HG03280 (cell line): ENCODE measurements at regions not wholly inside any gene's neighbourhood (a gene's known extent, or its start where the extent isn't known, plus 50 kb on each side); places are given as distances from the start of the nearest gene placed in this dataset.

Experiments used
- ATAC-seq: cut with Tn5 transposase; IDR thresholded peaks from one replicate; pipeline ENCODE4 v1.9.1; 2021; ENCODE audit warnings: mild to moderate bottlenecking, moderate library complexity; ENCODE audit not compliant: unreplicated experiment

DNA sequence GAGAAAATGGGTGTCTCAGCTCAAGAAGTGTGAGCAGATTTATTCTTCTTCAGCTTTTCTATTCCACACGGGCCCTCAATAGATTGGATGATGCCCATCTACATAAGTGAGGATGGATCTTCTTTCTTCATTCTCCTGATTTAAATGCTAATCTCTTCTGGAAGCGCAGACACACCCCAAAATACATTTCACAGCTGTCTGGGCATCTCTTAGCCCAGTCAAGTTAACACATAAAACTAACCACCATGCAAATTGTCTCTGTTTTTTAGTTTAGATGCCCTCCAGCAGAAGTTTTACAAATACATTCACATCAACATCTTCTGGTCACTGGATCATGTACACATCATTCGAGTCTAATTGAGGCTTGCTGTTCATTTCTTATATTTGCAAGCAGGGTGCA is 249.0 kb upstream of the VCX3A start:
- ATAC-seq = no peak

DNA sequence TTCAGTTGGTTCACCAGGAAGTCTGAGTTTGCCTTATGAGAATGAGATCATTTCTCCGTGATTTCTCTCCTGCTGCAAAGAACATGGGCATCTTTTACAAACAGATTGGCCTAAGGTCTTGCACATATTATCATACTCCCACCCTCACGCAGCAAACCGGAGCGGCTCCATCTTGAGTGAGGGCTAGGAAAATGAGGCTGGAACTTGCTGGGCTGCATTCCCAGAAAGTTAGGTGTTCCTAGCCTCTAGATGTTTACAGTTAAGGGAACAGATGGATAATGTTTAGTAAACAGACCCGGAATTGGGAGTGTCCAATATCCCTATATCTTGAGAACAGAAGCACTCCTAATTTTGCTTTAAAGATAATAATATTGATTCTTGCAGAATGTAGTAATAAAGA is 247.9 kb upstream of the VCX3A start:
- no peak for ATAC-seq

DNA sequence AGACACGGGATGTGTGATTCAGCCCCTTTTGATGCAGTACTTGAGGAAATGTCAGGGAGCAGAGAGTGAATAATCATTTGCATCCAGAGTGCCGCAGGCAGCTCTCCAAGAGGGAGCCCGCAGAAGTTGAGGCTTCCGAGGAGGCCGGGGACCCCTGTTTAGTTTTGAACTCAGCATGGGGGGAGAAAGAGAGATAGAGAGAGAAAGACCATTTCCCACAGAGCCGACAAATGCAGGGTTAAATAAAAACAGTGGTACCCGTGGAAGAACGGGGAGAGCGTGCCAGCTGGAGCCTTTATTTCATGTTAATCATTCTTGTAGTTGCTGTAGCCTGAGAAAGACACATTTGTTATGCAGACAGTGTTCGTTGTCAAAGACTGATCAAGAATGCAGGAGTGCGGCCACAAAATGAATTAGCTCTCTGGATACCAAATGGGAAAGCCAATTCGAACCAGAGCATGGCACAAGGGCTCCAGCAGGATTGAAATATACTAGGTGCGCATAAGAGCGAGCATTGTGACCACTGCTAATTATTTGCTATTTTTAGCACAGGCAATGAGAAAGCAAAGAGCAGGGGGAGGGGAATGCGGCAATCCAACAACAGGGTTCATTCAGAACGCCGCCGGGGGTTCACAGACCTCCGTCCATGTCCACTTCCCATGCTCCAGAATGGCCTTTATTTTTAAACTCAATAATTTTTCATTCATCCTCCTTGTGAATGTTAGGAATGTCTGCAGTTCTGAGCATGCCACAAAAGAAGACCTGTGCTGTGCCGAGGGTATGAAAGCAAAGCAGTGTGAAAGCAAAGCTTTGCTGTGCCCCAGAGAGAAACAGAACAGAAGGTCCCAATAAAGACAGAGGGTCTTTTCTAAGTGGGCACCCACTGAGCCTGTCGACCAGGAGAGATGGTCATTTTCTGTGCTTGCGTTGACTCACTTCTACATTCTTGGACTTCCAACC is 243.9 kb upstream of the VCX3A start:
- ATAC-seq = no peak

DNA sequence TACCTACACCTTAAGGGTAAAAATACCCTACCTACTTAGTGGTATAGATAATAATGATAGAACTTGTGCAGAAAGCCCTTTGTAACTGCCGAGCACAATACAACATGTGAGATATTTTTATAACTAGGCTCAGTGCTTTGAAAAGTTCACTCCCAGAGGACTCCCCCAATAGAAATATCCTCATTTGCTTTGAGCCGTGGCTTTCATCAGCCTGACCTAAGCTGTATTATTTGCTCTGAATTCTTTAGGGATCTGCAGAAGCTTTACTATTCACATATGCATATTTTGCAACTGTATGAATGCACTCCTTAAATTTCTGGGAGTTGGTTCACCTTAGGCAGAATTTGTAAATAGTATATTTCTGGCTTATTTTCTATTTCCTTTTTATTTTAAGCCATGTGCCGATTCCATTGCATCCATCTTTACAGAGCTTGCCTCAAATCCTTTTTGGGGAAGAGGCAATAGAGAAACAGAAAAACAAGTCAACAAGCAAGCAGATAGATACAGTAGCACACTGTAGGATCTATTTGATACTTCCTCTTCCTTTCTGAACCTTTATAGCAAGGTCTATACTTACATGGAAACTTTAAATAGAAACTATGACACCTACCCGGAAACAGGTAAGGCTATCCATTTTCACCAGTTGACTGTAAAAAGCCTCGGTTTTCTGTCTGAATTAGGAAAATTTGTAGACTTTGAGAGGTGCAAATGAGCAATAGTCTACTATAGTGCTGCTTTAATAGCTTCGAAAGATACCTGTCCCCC is 242.5 kb upstream of the VCX3A start:
- ATAC-seq = peak; percentile 89

DNA sequence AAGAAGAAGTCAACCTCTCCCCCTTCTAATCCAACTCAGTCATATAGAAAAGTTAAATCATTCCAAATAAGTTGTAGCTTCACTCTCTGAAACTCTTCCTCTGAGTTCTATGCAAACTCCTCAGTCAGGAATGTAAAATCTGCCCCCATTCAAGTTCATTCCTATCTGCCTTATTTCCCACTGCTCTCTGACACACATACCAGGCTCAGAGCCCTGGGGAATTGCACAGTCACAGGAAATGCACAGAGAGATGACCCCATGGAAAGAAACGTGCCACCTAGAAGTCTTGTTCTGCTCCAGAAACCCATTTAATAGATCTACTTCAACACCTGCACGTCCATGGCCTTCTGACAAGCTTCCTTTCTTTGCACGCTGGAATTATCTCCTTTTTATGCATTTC is 236.0 kb upstream of the VCX3A start:
- no peak for ATAC-seq

DNA sequence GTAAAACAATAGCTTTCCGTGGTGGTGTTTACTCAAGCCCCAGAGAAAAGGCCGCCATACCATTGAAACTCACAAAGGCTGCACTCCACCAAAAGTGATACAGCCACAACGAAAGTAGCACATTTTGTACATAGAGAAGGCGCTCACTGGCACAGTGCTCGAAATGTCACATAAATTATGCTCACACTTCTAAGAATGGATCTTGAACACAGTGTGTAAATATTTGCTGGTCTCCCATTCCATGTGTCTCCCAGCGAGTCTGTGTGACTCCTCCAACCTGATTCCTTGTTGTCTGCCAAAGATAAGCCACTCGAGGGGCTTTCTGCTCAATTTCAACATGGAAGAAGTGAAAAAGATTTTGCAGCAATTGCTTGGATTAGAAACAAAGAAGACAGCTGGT is 234.0 kb upstream of the VCX3A start:
- ATAC-seq = no peak

DNA sequence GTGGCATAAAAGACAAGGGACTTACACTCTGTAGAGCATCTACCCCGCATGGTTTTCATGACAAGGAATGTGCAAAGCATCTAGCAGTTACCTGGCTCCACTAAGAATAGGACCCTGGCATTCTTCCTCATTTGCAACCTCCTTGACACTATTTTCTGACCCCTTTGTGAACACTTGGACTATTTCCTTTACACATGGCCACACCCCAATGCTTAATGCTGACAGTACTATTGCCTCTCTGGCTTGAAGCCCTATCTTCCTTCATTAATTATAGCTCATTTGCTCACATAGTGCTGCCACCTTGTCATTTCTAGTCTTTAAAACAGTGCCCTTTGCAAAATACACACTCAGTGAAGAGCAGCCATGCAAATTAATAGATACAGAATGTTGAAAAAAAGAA is 226.3 kb upstream of the VCX3A start:
- no peak for ATAC-seq

DNA sequence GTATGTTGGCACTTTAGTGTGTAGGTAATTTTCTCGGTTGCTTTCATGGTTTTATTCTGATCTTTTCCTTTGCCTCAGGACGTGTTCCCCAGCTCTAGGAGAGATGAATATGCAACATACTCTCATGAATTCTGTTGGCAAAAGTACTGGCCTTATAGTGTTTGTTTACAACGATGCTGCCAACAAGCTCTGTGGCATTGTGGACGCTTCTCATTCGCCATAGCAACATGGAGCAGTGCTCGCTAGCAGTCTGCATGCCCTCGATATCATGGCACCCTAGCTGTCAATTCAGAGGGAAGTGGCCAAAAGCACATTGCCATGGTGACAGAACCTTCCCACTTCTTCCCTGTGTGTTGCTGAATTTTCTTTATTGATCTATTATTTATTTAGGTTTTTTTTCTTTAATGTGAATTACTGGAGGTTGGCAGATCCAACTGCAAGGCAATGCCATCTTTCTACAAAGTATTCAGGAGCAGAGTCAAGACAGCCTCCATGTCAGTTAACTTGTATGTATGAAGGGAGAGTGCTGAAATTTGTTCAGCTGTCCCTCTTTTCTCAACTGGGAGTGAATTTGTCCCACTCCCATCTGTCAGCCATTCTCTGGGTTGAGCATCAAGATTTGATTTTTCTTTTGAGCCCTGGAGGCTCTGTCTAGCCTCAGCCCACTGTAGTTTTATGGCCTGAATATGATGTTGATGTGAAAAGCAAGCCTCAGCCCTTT is 224.9 kb upstream of the VCX3A start:
- no peak for ATAC-seq

DNA sequence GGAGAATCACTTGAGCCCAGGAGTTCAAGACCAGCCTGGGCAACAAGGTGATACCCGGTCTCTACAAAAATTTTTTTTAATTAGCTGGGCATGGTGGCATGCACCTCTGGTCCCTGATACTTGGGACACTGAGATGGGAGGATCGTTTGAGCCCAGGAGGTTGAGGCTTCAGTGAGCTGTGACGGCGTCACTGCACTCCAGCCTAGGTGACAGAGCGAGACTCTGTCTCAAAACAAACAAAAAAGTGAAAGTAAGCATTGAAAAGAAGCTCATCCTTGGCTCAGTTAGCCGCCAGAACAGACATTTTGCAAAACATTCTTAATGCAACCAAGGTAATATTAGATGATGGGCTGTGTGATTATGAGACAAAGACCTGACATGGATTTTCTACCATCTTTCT is 223.3 kb upstream of the VCX3A start:
- ATAC-seq = no peak

DNA sequence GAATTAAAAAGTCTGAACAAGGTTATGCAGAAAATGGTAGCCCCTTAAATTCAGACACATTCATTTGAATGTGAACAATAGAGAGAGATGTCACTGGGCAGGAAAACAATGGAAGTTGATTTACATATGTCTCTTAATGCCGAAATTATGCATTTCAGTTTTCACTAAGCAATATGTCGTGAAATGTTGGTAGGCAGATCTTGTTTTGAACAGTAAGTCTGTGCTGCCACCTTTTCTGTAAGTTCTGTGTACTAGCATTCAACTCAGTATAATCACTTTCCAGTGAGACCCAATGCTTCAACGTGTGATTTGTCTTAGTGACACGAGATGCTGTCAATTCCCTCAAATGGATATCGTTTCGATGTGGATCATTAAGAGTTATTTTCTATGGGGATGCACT is 222.7 kb upstream of the VCX3A start:
- ATAC-seq = no peak

DNA sequence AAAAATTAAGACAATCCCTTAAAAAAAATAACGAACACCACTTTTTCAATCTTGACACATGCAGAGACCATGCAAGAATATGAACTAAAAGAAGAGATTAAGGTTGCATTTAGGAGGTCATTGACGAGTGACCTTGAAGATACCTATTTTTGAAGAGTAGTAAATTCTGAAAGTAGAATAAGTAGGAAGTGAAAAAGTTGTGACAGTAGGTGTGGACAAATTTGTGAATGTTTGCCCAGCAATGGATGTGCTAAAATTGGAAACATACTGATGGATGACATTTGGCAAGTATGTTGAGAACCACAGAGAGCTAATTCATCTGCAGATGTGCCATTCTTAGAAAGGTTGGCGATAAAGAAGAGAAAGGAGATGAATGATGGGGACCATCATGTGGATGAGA is 213.7 kb upstream of the VCX3A start:
- ATAC-seq = no peak

DNA sequence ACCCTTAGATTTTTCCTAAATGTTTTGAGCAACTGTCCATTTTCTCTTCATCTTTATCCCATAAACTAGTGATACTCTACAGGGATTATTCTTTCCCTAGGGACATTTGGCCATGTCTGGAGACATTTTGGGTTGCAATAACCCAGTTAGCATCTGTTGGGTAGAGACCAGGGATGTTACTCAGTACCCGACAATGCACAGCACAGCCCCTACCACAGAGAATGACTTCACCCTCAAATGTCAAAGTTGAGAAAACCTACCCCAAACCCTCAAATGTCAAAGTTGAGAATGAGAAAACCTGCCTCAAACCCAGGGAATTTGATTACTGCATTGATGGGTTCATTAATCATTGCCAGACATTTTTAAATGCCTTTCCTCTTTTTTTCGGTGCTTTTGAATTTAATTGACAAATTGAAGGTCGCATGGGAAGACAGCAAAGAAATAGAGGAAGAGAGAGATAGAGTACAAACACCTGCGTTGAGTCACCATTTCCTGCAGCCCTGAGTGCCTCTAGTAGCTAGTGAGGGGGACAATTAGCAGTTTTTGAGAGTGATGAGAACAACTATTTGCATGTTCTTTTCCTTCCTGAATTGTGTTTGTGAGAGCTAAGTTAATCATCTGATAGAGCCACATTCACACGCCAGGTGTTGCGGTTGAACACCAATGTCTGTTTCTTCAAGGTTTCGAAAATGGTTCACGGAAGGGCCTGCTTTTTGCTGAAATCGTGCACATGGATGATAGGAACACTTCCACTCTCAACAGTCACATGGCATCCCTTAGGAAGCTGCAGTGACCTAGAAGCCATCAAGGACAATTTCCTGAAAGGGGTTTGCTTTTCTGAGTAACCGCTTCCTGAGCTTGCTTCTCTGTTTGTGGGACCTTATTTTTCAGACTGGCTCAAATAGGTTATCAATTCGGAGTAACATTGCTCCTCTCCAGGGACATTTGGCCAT is 203.9 kb upstream of the VCX3A start:
- peak; percentile 96 for ATAC-seq

DNA sequence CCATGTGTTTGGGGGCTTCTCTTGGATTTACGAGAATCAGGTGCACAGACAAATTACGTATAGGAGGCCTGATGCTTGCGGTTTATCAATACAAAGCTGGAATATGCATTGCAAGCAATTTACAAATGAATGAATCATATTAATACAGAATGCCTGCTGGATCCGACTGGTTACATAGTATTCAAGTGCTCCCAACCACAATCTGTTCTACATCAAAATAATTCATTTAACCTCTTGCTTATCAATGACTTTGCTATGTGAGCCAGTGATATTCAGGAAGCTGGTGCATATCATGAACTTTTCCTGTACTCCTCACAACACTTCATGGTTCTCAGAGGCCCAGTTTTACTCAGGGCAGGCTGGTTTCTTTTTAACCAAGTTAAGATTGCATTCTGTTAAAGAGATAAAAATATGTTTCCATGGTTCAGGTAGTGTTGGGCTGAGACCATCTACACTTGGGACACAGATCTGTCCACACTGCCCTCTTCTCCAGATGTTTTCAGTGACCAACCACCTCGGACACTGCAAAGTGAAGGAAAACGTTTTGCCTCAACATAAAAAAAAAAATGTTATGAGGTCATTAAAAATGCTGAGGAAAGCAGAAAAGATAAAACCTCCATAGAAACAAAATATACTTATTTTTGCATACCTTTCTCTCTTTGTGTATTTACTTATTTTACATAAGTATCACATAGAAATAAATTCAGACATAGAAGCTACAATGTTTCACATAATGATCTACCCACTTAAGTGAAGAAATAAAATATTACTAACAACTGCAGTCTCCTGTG is 200.1 kb upstream of the VCX3A start:
- no peak for ATAC-seq

DNA sequence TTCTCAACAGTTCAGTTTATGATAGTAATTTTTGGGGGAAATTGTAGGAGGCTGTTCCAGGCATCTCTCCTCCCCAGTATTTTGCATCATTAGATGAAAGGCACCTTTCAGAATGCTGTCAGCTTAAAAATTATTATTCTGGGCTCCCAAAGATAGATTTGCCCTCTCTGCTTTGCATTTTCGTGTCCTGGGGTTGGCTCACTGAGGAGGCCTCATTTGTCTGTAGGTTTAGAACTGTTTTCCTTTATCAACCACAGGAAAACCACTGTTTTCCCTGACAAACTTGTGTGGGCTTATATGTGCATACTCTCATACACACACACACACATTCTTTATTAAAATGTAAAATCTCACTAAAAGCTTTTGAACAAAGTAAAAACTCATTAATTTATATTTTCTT is 197.2 kb upstream of the VCX3A start:
- no peak for ATAC-seq

DNA sequence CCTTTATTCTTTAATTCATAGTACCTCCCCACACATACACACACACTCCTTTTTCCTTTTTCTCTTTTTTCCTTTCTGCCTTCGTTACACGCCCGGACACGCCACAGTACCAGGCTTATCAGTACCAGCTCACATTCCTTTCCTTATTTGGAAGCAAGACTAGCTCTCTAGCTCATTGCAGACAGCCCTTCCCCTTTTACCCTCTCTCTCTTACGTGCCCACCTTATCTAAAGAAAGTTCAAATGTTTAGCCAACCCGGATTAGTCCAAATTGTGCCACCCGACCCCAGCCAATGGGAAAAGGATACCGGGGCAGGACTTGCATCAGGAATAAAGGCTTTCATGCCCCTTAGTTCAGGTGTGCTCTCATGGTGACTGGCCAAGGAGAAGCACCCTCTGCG is 194.7 kb upstream of the VCX3A start:
- no peak for ATAC-seq

DNA sequence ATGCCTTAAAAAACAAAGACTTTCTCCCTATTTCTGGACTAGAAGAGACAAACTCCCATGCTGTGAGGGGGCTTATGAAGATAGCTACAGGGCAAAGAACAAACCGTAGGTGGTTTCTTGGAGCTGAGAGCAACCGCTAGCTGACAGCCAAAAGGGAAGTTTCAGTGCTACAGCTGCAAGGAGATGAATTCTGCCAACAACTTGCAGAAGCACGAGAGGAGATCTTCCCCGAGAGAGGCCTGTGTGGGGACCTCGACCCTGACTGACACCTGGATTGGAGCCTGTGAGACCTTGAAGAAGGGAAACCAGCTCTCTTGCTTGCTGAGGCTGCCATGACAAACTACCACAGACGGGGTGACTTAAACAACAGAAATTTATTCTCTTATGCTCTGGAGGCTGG is 183.8 kb upstream of the VCX3A start:
- ATAC-seq = no peak

DNA sequence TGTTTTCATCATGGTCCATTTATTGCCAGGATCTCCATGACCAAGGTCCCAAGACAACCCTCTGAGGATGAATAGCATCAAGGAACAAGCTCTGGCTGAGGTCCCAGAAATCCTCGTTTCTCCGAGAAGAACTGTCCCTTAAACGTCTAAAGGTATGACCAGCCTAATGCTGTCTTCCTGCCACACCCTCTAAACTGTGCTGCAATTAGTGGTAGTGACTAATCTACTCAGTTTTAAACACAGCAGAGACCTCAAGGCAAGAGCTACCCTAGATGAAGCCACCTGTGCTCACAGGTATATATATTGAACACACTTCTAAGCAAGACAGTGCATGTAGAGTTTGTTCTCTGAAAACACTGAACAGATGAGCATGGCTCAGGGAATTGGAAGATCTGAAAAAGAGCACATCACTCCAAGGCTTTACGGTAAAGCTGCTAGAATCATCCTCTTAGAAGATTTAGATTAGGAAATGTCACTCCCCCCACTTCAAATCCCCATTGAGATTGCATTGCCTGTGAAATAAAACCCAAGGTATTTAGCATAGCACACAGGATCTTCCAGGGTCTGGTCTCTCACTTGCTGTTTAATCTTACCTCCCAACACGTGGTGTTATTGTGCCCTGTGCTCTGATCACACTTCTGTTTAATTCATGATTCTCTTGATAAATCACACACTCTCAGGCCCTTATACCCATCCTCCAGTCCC is 173.9 kb upstream of the VCX3A start:
- ATAC-seq = no peak

DNA sequence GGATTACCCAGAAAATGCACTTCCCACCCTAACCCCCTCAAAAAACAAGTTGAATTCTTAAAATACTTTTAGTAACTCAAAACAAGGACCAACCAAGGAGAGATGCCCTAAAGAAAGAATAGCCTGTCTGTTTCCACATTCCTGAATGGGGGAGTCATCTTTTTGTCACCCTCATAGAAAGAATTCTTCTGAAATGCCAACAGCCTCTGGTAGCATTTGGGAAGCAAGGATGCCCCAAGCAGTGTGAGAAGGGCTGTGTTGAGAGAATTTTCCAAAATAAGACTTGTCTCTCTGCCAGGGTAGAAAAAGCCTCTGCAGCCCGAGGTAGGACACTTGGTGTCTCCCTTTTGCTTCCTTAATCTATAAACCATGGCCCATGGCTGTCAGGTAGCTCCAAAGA is 173.1 kb upstream of the VCX3A start:
- no peak for ATAC-seq

DNA sequence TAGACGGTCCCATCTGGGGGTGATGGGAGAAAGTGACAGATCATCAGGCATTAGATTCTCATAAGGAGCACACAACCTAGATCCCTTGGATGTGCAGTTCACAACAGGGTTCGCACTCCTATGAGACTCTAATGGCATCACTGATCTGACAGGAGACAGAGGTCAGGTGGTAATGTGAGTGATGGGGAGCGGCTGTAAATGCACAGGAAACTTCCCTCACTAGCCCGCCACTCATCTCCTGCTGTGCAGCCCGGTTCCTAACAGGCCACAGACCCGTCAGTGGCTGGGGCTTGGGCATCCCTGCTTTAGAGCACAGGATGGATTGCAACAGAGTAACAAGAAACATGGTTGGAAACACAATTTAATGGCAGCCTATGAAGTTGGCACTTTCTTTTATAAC is 172.6 kb upstream of the VCX3A start:
- no peak for ATAC-seq
